CD4-positive, alpha-beta memory T cell (primary cell): ENCODE measurements at regions not wholly inside any gene's neighbourhood (a gene's known extent, or its start where the extent isn't known, plus 50 kb on each side); places are given as distances from the start of the nearest gene placed in this dataset.

ENCODE experiments used
- CTCF ChIA-PET: fragments of 350-600 bp; sonication (Branson Sonifier 250); formaldehyde crosslinking; loops from one replicate; lab custom pipeline; 2021; ENCODE audit warnings: inconsistent platforms; ENCODE audit not compliant: partially characterized antibody; lab: Charles Lee
- POLR2A ChIA-PET: fragments of 350-600 bp; sonication (Branson Sonifier 250); formaldehyde crosslinking; loops from one replicate; lab custom pipeline; 2021; ENCODE audit not compliant: partially characterized antibody; lab: Charles Lee
- DNase-seq, 5 donors: peaks; one replicate each; pipeline versions ENCODE4 v3.0.0 to v3.0.0-alpha.2; 2020 to 2022; ENCODE audit warnings: mixed read lengths in 1 of 5
- H3K27ac ChIP-seq: one replicate; pipeline ENCODE4 v1.7.0; 2013; ENCODE audit warnings: low read depth, low read length
- H3K27me3 ChIP-seq: 2 replicates; pipeline ENCODE4 v1.7.0; 2013; ENCODE audit warnings: mild to moderate bottlenecking, low read length, moderate library complexity; ENCODE audit not compliant: insufficient read depth
- H3K36me3 ChIP-seq: 2 replicates; pipeline ENCODE4 v1.7.0; 2013; ENCODE audit warnings: mild to moderate bottlenecking, low read length, moderate library complexity; ENCODE audit not compliant: insufficient read depth
- H3K4me1 ChIP-seq: 2 replicates; pipeline ENCODE4 v1.7.0; 2013; ENCODE audit warnings: mild to moderate bottlenecking, low read length, moderate library complexity; ENCODE audit not compliant: insufficient read depth
- H3K4me3 ChIP-seq, 2 donors: one replicate each; pipeline ENCODE4 v1.7.0; 2013; ENCODE audit warnings: low read length in 2 of 2, mild to moderate bottlenecking in 1 of 2
- H3K9me3 ChIP-seq, 2 donors: one replicate each; pipeline ENCODE4 v1.7.0; 2013; ENCODE audit warnings: low read length in 2 of 2, control low read depth in 1 of 2; ENCODE audit not compliant: control insufficient read depth in 1 of 2
- H3K27ac Mint-ChIP-seq, 7 donors: one replicate each; pipeline ENCODE4 v1.8.0; 2020 to 2021; ENCODE audit warnings: mixed read lengths in 7 of 7, mild to moderate bottlenecking in 6 of 7, inconsistent platforms in 3 of 7, moderate library complexity in 3 of 7
- H3K27me3 Mint-ChIP-seq, 2 donors: one replicate each; pipeline ENCODE4 v1.8.0; 2020 to 2021; ENCODE audit warnings: mixed read lengths in 2 of 2
- H3K36me3 Mint-ChIP-seq, 2 donors: one replicate each; pipeline ENCODE4 v1.8.0; 2020 to 2021; ENCODE audit warnings: mixed read lengths in 2 of 2, inconsistent platforms in 1 of 2, mild to moderate bottlenecking in 1 of 2
- H3K4me1 Mint-ChIP-seq, 4 donors: one replicate each; pipeline ENCODE4 v1.8.0; 2020 to 2021; ENCODE audit warnings: mixed read lengths in 4 of 4, mild to moderate bottlenecking in 1 of 4
- H3K4me3 Mint-ChIP-seq, 8 donors: one replicate each; pipeline ENCODE4 v1.8.0; 2020 to 2021; ENCODE audit warnings: mixed read lengths in 8 of 8, mild to moderate bottlenecking in 7 of 8, moderate library complexity in 6 of 8, inconsistent platforms in 3 of 8
- H3K9me3 Mint-ChIP-seq, 8 donors: one replicate each; pipeline ENCODE4 v1.8.0; 2020 to 2021; ENCODE audit warnings: mixed read lengths in 8 of 8, mild to moderate bottlenecking in 5 of 8, inconsistent platforms in 3 of 8, moderate library complexity in 1 of 8
- intact Hi-C: fragments of 100-400 bp; cut with micrococcal nuclease; formaldehyde crosslinking; loops from one replicate; pipeline ENCODE4 v1.15.1; 2023

DNA sequence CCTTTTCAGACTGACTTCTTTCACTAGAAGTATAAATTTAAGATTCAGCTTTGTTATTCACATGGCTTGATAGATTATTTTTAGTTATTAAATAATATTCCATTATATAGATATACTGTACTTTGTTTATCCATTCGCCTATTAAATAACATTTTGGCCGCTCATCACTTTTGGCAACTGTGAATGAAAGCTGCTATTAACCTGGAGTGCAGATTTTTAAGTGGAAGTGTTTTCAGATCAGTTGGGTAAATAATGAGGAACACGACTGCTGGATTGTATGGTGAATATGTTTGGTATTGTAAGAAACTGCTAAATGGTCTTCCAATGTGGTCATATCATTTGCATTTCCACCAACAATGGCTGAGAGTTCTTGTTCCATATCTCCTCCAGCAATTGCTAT lies 97.6 kb upstream of the ZNF804B start:
- no peaks in the 10 kb centered on the region for H3K9me3 ChIP-seq
- no peaks in the 10 kb centered on the region for H3K27me3 Mint-ChIP-seq
- H3K36me3 Mint-ChIP-seq = no peaks in the 10 kb centered on the region
- CTCF ChIA-PET = no interaction called here
- intact Hi-C loops = no loop called here
- H3K27ac ChIP-seq = no peak overlapping the region
- no peak for DNase-seq
- no peaks in the 10 kb centered on the region for H3K4me1 ChIP-seq
- no peaks in the 10 kb centered on the region for H3K27me3 ChIP-seq
- H3K4me3 ChIP-seq = no peak overlapping the region
- H3K4me3 Mint-ChIP-seq = no peak overlapping the region
- no peak overlapping the region for H3K27ac Mint-ChIP-seq
- no peaks in the 10 kb centered on the region for H3K36me3 ChIP-seq
- POLR2A ChIA-PET = no interaction called here
- H3K4me1 Mint-ChIP-seq = no peaks in the 10 kb centered on the region
- H3K9me3 Mint-ChIP-seq = peaks cover 0 to 3% (median 0%) of the 10 kb centered on the region in 8 donors

DNA sequence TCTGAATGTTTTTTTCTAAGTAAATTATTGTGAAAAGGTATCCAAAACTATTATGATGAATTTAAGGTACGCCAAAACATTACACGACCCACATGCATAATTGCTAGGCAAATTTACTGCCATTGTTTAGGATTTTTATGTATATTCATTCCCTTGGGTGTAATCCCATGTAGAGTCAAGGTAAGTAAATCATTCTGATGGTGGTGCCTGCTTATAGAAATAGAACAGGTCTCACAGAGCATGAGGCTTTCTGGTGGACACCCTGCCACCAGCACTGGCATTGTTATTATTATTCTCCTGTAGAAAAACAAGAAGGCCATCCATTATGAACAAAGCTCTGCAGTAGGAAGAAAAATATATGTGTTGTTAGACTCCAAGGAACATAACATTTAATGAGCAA lies 111.7 kb upstream of the ZNF804B start:
- H3K4me1 Mint-ChIP-seq = no peaks in the 10 kb centered on the region
- intact Hi-C loops = no loop called here
- Histone ChIP-seq H3K27me3 (no peaks in the 10 kb centered on the region), H3K4me3 (no peak overlapping the region), H3K27ac (no peak overlapping the region), H3K9me3 (no peaks in the 10 kb centered on the region), H3K36me3 (no peaks in the 10 kb centered on the region), H3K4me1 (no peaks in the 10 kb centered on the region)
- H3K36me3 Mint-ChIP-seq = no peaks in the 10 kb centered on the region
- no peak for DNase-seq
- ChIA-PET CTCF (no interaction called here), POLR2A (no interaction called here)
- H3K27me3 Mint-ChIP-seq = no peaks in the 10 kb centered on the region
- no peak overlapping the region for H3K4me3 Mint-ChIP-seq
- H3K27ac Mint-ChIP-seq = no peak overlapping the region
- H3K9me3 Mint-ChIP-seq = peaks cover 0 to 7% (median 3%) of the 10 kb centered on the region in 8 donors

DNA sequence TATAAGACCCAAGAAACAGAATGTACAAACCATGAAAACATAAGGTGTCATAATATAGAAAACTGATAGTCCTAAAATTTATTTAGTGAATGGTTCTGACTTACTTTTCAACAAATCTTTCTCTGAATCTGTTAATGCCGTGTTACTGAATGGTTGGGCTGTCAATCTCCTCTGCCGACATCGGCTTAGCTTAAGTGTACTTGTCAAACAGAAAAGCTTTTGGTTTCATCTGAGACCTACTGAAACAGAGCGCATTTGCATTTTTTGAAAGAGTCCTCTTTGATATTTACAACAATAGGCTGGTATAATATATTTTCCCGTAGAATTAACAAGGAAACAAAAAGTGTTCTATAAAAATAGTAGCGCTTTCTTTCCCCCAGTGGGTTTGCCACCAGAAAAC lies 120.9 kb upstream of the ZNF804B start:
- POLR2A ChIA-PET = no interaction called here

DNA sequence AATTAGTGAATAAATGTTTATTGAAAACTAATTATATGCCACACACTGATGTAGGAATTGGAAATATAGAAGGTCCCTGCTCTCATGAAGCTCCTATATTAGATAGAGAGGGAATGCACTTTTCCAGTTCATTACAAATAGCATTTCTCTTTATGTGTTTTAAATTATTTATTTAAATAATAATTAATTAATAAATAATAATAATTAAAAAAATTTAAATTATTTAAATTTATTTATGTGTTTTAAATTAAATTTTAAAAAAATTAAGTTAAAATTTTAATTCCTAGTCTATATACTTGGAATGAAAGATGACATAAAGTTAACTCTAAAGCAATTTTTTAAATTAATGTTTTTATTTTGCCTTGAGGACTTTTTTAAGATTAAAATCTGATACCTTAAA lies 121.7 kb upstream of the ZNF804B start:
- Mint-ChIP-seq H3K27ac (no peak overlapping the region), H3K4me3 (no peak overlapping the region), H3K4me1 (no peaks in the 10 kb centered on the region), H3K36me3 (no peaks in the 10 kb centered on the region), H3K9me3 (peaks cover 0 to 5% (median 0%) of the 10 kb centered on the region in 8 donors), H3K27me3 (no peaks in the 10 kb centered on the region)
- H3K27ac ChIP-seq = no peak overlapping the region
- POLR2A ChIA-PET = no interaction called here
- no peaks in the 10 kb centered on the region for H3K36me3 ChIP-seq
- no peak for DNase-seq
- H3K27me3 ChIP-seq = no peaks in the 10 kb centered on the region
- no peak overlapping the region for H3K4me3 ChIP-seq
- intact Hi-C loops = no loop called here
- no peaks in the 10 kb centered on the region for H3K4me1 ChIP-seq
- H3K9me3 ChIP-seq = no peaks in the 10 kb centered on the region
- CTCF ChIA-PET = no interaction called here

More for the DNA sequence above, 120.9 kb upstream of the ZNF804B start:
- H3K4me1 Mint-ChIP-seq = no peaks in the 10 kb centered on the region
- Histone ChIP-seq H3K4me1 (no peaks in the 10 kb centered on the region), H3K27ac (no peak overlapping the region), H3K4me3 (no peak overlapping the region), H3K27me3 (no peaks in the 10 kb centered on the region), H3K36me3 (no peaks in the 10 kb centered on the region), H3K9me3 (no peaks in the 10 kb centered on the region)
- H3K36me3 Mint-ChIP-seq = no peaks in the 10 kb centered on the region
- DNase-seq = no peak
- CTCF ChIA-PET = no interaction called here
- intact Hi-C loops = no loop called here
- no peaks in the 10 kb centered on the region for H3K27me3 Mint-ChIP-seq
- no peak overlapping the region for H3K4me3 Mint-ChIP-seq
- H3K9me3 Mint-ChIP-seq = peaks cover 0 to 5% (median 0%) of the 10 kb centered on the region in 8 donors
- no peak overlapping the region for H3K27ac Mint-ChIP-seq

DNA sequence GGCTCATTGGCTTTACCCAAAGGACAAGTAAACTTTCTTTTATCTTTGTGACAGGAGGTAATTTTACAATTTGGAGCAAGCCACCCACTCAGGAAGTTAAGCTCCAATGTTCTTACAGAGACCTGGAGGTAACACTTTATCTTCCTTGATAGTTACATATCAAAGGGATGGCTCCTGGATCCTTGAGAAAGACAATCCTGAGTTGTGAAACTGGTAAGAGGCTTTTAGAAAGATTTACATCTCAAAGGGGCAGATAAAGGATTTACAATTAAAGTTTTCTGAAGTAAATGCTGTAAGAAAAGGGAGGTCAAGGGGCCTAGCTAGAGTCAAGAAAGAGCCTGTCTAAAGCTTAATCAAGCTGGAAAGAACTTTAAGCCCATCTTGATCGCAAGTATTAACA lies 124.4 kb upstream of the ZNF804B start:
- ChIA-PET POLR2A (no interaction called here), CTCF (no interaction called here)
- no peaks in the 10 kb centered on the region for H3K4me1 Mint-ChIP-seq
- Histone ChIP-seq H3K36me3 (no peaks in the 10 kb centered on the region), H3K4me1 (no peaks in the 10 kb centered on the region), H3K27me3 (no peaks in the 10 kb centered on the region), H3K9me3 (no peaks in the 10 kb centered on the region), H3K4me3 (no peak overlapping the region), H3K27ac (no peak overlapping the region)
- no peaks in the 10 kb centered on the region for H3K36me3 Mint-ChIP-seq
- DNase-seq = no peak
- H3K4me3 Mint-ChIP-seq = no peak overlapping the region
- H3K27ac Mint-ChIP-seq = no peak overlapping the region
- H3K9me3 Mint-ChIP-seq = peaks cover 0 to 5% (median 0%) of the 10 kb centered on the region in 8 donors
- H3K27me3 Mint-ChIP-seq = no peaks in the 10 kb centered on the region
- intact Hi-C loops = no loop called here

DNA sequence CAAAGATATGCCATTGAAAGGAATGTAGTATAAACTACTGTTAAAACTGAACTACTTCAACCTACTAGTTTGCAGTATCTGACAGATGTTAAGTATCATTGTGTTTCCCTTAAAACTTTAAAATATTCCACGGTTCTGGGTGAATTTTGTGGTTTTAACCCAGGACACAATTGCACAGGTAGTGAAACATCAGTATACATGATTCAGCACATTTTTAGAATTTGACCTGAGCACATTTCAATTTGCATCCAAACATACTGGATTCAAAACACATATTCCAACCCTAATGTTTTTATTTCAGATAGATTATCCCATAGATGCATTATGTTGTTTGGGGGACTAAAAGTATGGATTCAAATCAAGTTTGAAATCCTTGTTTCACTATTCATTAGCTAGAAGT lies 129.9 kb upstream of the ZNF804B start:
- H3K27me3 ChIP-seq = no peaks in the 10 kb centered on the region
- peaks cover 0 to 5% (median 0%) of the 10 kb centered on the region in 8 donors for H3K9me3 Mint-ChIP-seq
- no peaks in the 10 kb centered on the region for H3K9me3 ChIP-seq
- H3K27ac ChIP-seq = no peak overlapping the region
- H3K27me3 Mint-ChIP-seq = no peaks in the 10 kb centered on the region
- DNase-seq = no peak
- H3K4me1 ChIP-seq = no peaks in the 10 kb centered on the region
- no peak overlapping the region for H3K27ac Mint-ChIP-seq
- no peaks in the 10 kb centered on the region for H3K36me3 Mint-ChIP-seq
- H3K4me3 Mint-ChIP-seq = no peak overlapping the region
- no peaks in the 10 kb centered on the region for H3K36me3 ChIP-seq
- ChIA-PET CTCF (no interaction called here), POLR2A (no interaction called here)
- intact Hi-C loops = no loop called here
- no peak overlapping the region for H3K4me3 ChIP-seq
- H3K4me1 Mint-ChIP-seq = no peaks in the 10 kb centered on the region

DNA sequence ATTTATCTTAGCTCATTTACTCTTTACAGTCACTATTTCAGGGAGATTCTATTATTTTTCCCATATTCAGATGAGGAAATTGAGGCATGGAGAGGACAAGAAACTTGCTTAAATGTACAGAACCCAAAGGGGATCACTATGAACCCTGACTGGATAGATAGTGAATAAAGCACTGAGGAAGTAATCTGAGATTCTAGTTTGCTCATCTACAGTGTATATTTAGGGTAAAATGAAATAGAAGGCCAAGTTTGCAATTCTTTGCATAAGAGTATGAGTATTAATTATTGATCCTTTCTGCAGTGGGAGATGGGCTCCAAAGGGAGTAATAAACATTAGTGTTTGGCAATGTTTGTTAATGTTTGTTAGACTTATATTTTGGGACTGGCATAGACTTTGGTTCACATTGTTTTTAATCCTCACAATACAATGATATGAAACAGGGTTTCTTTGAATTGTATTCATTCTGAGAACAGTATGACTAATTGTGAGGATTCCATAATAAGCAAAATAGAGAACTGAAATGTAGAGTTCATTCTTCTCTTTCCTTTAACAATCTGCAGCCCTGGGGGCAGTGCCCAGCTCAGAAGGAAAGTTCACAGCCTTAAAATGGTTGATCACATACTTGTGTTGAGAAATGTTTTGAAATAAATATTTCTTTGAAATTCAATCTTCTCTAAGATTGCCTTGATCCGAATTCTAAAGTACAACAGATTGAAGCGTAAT lies 131.0 kb upstream of the ZNF804B start:
- H3K4me1 Mint-ChIP-seq = no peaks in the 10 kb centered on the region
- H3K4me3 Mint-ChIP-seq = no peak overlapping the region
- no peak for DNase-seq
- Histone ChIP-seq H3K4me3 (no peak overlapping the region), H3K9me3 (no peaks in the 10 kb centered on the region), H3K36me3 (no peaks in the 10 kb centered on the region), H3K27me3 (no peaks in the 10 kb centered on the region), H3K4me1 (no peaks in the 10 kb centered on the region), H3K27ac (no peak overlapping the region)
- H3K27me3 Mint-ChIP-seq = no peaks in the 10 kb centered on the region
- peaks cover 0 to 5% (median 0%) of the 10 kb centered on the region in 8 donors for H3K9me3 Mint-ChIP-seq
- POLR2A ChIA-PET = no interaction called here
- H3K36me3 Mint-ChIP-seq = no peaks in the 10 kb centered on the region
- CTCF ChIA-PET = no interaction called here
- H3K27ac Mint-ChIP-seq = no peak overlapping the region
- intact Hi-C loops = no loop called here
